Stimulated activated memory B cell treated with anti-CD40 and anti-IgM and Interleukin-4, amounts not matched to agents 10 μg/mL and 1 μg/mL and 100 μg/mL, for 72 hours (primary cell): ENCODE measurements at regions not wholly inside any gene's neighbourhood (a gene's known extent, or its start where the extent isn't known, plus 50 kb on each side); places are given as distances from the start of the nearest gene placed in this dataset.
A peak's percentile ranks its signal among the peaks of the same experiment; 100 is the strongest.

ENCODE experiments used
- ATAC-seq: fragments of 150-1000 bp; cut with Tn5 transposase; 2 replicates; pipeline ENCODE4 v1.10.0; 2021
- H3K27ac Mint-ChIP-seq: one replicate; pipeline ENCODE4 v1.8.0; 2022; ENCODE audit warnings: mild to moderate bottlenecking, mixed read lengths
- H3K27me3 Mint-ChIP-seq: one replicate; pipeline ENCODE4 v1.8.0; 2022; ENCODE audit warnings: mixed read lengths
- H3K36me3 Mint-ChIP-seq: one replicate; pipeline ENCODE4 v1.8.0; 2022; ENCODE audit warnings: mixed read lengths
- H3K4me1 Mint-ChIP-seq: one replicate; pipeline ENCODE4 v1.8.0; 2022; ENCODE audit warnings: mixed read lengths
- H3K4me3 Mint-ChIP-seq: one replicate; pipeline ENCODE4 v1.8.0; 2022; ENCODE audit warnings: mild to moderate bottlenecking, moderate library complexity, mixed read lengths
- H3K9me3 Mint-ChIP-seq: one replicate; pipeline ENCODE4 v1.8.0; 2022; ENCODE audit warnings: mixed read lengths

GRCh38 chr1:75984781-75985180, 52.6 kb upstream of the ASB17 start:
- H3K36me3 Mint-ChIP-seq, result peaks cover 8% of the 10 kb centered on the region
- no peak for ATAC-seq
- peaks cover 14% of the 10 kb centered on the region for H3K27me3 Mint-ChIP-seq
- peaks cover 8% of the 10 kb centered on the region for H3K9me3 Mint-ChIP-seq
- no peaks in the 10 kb centered on the region for H3K4me1 Mint-ChIP-seq
- no peak overlapping the region for H3K27ac Mint-ChIP-seq
- H3K4me3 Mint-ChIP-seq, result no peak overlapping the region

DNA sequence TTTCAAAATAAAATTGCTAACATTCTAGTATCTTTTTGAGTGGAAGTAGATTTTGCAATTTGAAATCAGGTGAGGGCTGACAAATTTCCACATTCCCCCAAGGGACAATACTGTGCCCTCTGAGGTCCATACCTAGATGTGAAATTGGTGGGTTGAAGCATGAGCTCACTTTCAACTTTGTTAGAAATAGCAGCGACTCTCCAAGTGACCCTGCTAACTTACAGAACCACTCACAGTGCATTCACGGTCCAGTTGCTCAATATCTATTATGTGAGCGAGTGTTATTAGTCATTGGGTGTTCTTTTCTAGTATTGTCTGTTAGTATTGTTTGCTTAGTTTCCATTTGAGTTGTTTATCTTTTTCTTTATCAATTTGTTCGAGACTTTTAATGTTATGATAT, 53.6 kb upstream of the ASB17 start:
- no peak overlapping the region for H3K27ac Mint-ChIP-seq
- H3K27me3 Mint-ChIP-seq, result peaks cover 8% of the 10 kb centered on the region
- H3K9me3 Mint-ChIP-seq, result peaks cover 8% of the 10 kb centered on the region
- no peak overlapping the region for H3K4me3 Mint-ChIP-seq
- no peaks in the 10 kb centered on the region for H3K4me1 Mint-ChIP-seq
- peaks cover 8% of the 10 kb centered on the region for H3K36me3 Mint-ChIP-seq
- peak; percentile 81 for ATAC-seq

DNA sequence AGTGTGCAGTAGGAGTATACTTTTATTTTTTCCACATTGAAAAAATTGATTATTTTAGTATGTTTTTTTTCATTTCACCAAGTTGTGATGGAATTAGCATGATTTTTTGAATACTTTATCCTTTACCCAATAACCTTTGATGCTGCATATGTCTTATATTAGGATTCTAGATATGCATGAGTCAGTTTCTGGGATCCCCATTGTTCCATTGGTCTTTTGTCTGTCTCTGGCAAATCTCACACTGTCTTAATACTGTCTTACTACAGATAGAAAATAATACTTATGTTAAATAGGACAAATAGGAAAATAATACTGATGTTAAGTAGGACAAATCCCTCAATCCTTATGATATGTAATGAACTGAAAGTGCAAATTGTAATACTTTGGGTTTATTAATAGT, 54.3 kb upstream of the ASB17 start:
- no peaks in the 10 kb centered on the region for H3K4me1 Mint-ChIP-seq
- H3K27ac Mint-ChIP-seq, result no peak overlapping the region
- peaks cover 8% of the 10 kb centered on the region for H3K9me3 Mint-ChIP-seq

DNA sequence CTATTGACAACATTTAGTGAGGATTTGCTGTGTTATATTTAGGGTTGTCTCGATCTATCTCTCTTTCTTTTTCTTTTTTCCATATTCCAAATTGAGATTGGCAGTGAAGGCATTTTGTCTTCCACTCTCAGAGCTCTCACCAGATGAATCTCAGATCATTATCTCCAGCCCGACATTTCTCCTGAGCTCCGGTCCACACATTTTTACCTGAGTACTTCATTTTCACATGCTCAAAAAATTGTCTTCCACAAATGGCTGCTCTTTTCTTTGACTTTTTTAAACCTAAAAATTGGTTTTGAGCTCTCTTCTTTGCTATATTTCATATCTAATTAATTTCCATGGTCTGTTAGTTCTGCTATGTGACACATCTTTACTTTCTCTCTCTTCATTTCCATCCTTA, 56.9 kb upstream of the ASB17 start:
- Mint-ChIP-seq H3K27me3 (no peaks in the 10 kb centered on the region), H3K4me1 (no peaks in the 10 kb centered on the region), H3K9me3 (peaks cover 4% of the 10 kb centered on the region), H3K36me3 (peaks cover 3% of the 10 kb centered on the region), H3K4me3 (no peak overlapping the region), H3K27ac (no peak overlapping the region)
- no peak for ATAC-seq

More for the DNA sequence above, 54.3 kb upstream of the ASB17 start:
- Mint-ChIP-seq H3K27me3 (peaks cover 1% of the 10 kb centered on the region), H3K36me3 (peaks cover 8% of the 10 kb centered on the region), H3K4me3 (no peak overlapping the region)
- ATAC-seq, result no peak

DNA sequence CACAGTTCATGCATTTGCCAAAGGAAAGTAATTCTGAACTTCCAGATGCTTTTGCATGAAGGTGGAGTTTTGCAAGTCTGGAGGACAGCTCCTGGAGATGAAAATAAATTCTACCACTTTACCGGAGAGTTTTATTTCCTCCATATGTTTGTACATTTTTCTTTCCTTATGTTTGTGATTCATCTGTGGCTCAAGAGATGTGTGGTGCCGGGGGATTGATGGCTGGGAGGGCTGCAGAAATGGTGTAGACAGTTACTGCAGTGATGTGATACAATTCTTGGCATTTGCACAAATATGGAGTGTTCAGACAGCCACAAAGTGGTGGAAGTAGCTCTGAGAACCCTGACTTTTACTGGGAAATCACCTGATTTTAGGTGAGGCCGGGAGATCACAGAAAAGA, 58.5 kb upstream of the ASB17 start:
- ATAC-seq, result no peak

GRCh38 chr1:75991497-75992114, 59.4 kb upstream of the ASB17 start:
- no peaks in the 10 kb centered on the region for H3K9me3 Mint-ChIP-seq
- H3K4me1 Mint-ChIP-seq, result no peaks in the 10 kb centered on the region
- H3K4me3 Mint-ChIP-seq, result no peak overlapping the region
- no peak overlapping the region for H3K27ac Mint-ChIP-seq
- H3K36me3 Mint-ChIP-seq, result no peaks in the 10 kb centered on the region
- no peaks in the 10 kb centered on the region for H3K27me3 Mint-ChIP-seq
- ATAC-seq, result peak; percentile 67

More for the DNA sequence above, 58.5 kb upstream of the ASB17 start:
- H3K4me3 Mint-ChIP-seq, result no peak overlapping the region
- no peaks in the 10 kb centered on the region for H3K36me3 Mint-ChIP-seq
- H3K4me1 Mint-ChIP-seq, result no peaks in the 10 kb centered on the region
- no peak overlapping the region for H3K27ac Mint-ChIP-seq
- no peaks in the 10 kb centered on the region for H3K9me3 Mint-ChIP-seq
- H3K27me3 Mint-ChIP-seq, result no peaks in the 10 kb centered on the region

DNA sequence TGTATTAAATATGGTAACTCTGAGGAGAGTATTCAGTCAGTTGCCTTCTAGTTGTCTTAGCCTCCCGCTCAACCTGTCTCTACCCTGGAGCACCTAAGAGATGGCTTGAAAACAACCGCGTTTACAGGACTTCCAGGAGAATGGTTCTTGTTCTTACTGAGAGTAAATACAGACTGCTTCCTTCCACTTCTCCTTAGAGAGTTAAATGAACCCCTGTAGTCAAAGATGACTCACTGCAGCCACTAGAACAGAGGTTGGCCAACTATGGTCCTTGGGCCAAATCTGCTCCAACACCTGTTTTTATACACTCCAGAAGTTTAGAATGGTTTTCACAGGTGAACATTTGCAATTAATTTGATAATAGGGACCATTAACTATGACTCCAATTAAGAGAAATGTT, 60.1 kb upstream of the ASB17 start:
- H3K9me3 Mint-ChIP-seq, result no peaks in the 10 kb centered on the region
- no peak overlapping the region for H3K27ac Mint-ChIP-seq
- no peaks in the 10 kb centered on the region for H3K36me3 Mint-ChIP-seq
- no peaks in the 10 kb centered on the region for H3K27me3 Mint-ChIP-seq
- no peak for ATAC-seq
- H3K4me1 Mint-ChIP-seq, result no peaks in the 10 kb centered on the region
- H3K4me3 Mint-ChIP-seq, result no peak overlapping the region

GRCh38 chr1:75993661-75994060, 61.5 kb upstream of the ASB17 start:
- no peak for ATAC-seq
- H3K27ac Mint-ChIP-seq, result no peak overlapping the region
- no peaks in the 10 kb centered on the region for H3K36me3 Mint-ChIP-seq
- H3K4me1 Mint-ChIP-seq, result no peaks in the 10 kb centered on the region
- no peaks in the 10 kb centered on the region for H3K9me3 Mint-ChIP-seq
- H3K27me3 Mint-ChIP-seq, result peaks cover 1% of the 10 kb centered on the region
- no peak overlapping the region for H3K4me3 Mint-ChIP-seq

DNA sequence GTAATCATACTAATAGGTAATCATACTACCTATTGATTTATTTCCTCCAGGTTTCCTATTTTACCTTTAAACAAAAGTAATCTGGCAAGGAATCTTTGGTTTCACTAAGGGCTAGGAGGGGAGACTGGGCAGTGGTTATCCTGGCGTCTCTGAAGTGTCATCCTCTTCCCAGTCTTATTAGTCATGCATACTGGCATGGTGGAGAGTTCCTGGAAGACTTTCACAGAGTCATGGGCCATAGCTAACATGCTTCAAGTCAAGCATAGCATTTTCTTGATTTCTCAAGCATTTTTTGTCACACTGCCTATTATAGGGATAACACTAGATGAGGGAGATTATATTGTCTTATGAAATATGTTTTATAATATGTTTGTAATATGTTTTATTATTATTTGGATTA, 64.0 kb upstream of the ASB17 start:
- ATAC-seq, result no peak
- no peak overlapping the region for H3K27ac Mint-ChIP-seq
- H3K4me1 Mint-ChIP-seq, result no peaks in the 10 kb centered on the region
- H3K36me3 Mint-ChIP-seq, result peaks cover 5% of the 10 kb centered on the region
- peaks cover 7% of the 10 kb centered on the region for H3K27me3 Mint-ChIP-seq
- H3K4me3 Mint-ChIP-seq, result no peak overlapping the region
- peaks cover 5% of the 10 kb centered on the region for H3K9me3 Mint-ChIP-seq

DNA sequence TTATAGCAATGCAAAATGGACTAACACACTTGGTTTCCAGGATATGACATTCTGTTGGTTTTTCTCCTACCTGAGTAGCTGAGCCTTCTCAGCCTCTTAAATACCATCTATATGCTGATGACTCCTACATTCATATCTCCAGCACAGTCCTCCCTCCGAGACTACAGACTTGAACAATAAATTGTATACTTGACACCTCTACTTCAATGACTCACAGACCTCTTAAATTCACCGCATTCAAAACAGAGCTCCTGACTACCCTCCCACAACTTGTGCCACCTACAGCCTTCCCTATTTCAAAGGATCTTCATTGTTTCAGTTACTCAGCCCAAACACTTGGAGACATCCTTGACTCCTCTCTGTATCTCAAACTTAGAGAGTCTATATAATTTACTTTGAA, 66.8 kb upstream of the ASB17 start:
- no peak for ATAC-seq
- peaks cover 5% of the 10 kb centered on the region for H3K36me3 Mint-ChIP-seq
- H3K27me3 Mint-ChIP-seq, result peaks cover 7% of the 10 kb centered on the region
- H3K9me3 Mint-ChIP-seq, result peaks cover 5% of the 10 kb centered on the region
- H3K4me3 Mint-ChIP-seq, result no peak overlapping the region
- H3K4me1 Mint-ChIP-seq, result no peaks in the 10 kb centered on the region
- no peak overlapping the region for H3K27ac Mint-ChIP-seq

DNA sequence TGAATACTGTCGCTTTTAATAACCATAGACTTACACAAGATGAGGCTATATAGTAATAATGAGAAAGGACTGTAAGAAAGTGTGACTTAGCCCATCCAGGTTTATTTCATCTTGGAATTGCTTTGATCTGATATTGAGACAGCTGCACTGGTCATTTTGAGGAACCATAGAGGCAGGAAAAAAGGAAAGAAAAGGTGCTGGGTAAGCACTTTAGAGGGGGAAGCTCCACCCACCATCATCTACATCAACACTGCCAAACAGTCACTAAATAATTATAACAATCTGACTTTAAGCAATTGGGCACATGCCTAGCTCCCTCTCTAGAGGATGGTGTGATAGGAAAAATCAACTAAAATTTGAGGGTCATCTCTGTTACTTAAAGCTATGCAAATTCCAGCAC, 70.6 kb upstream of the ST6GALNAC3 start:
- no peak overlapping the region for H3K4me3 Mint-ChIP-seq
- H3K27ac Mint-ChIP-seq, result no peak overlapping the region
- H3K27me3 Mint-ChIP-seq, result peaks cover 3% of the 10 kb centered on the region

GRCh38 chr1:76005765-76006164, 68.8 kb upstream of the ST6GALNAC3 start:
- Mint-ChIP-seq H3K27ac (no peak overlapping the region), H3K27me3 (no peaks in the 10 kb centered on the region), H3K4me3 (no peak overlapping the region), H3K9me3 (no peaks in the 10 kb centered on the region), H3K36me3 (no peaks in the 10 kb centered on the region), H3K4me1 (no peaks in the 10 kb centered on the region)
- ATAC-seq, result no peak

More for the DNA sequence above, 70.6 kb upstream of the ST6GALNAC3 start:
- no peaks in the 10 kb centered on the region for H3K4me1 Mint-ChIP-seq
- peaks cover 4% of the 10 kb centered on the region for H3K36me3 Mint-ChIP-seq
- ATAC-seq, result no peak
- H3K9me3 Mint-ChIP-seq, result peaks cover 3% of the 10 kb centered on the region

DNA sequence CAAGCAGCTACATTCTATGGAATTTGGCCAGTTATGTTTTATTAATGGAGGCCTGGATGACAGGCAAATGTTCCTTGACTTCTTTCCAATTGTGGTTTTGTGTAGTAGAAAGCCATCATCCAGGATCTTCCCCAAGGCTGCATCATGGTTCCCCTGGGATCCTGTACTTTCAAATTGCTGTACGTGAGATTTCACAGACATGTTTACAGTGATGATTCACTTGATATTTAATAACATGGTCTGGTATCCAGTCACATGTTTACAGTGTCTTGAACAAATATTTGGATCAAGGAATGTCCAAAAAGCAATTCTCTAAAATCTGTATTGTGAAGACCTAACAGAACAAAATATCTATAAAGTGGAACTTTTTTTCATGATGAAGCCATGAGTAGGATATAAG, 68.3 kb upstream of the ST6GALNAC3 start:
- no peak for ATAC-seq

DNA sequence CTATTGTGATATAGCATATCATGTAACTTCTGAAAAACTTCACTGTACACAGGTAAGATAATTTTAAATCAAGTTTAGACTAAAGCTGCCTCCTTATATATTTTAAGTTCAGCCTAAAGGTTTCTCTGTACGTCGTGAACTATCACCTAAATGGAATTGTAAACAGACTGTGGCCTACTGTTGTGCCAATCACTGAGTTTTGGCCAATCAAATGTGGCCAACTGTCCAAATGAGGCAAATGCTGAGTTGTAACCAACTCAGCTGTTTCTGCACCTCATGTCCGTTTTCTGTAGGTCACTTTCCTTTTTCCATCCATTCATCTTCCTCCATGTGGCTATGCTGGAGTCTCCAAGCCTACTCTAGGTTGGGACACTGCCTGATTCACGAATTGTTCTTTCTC, 63.7 kb upstream of the ST6GALNAC3 start:
- H3K4me3 Mint-ChIP-seq, result no peak overlapping the region
- H3K4me1 Mint-ChIP-seq, result no peaks in the 10 kb centered on the region
- H3K27me3 Mint-ChIP-seq, result no peaks in the 10 kb centered on the region
- peaks cover 2% of the 10 kb centered on the region for H3K9me3 Mint-ChIP-seq
- no peak overlapping the region for H3K27ac Mint-ChIP-seq
- H3K36me3 Mint-ChIP-seq, result no peaks in the 10 kb centered on the region
- ATAC-seq, result no peak

More for the DNA sequence above, 68.3 kb upstream of the ST6GALNAC3 start:
- Mint-ChIP-seq H3K9me3 (no peaks in the 10 kb centered on the region), H3K4me3 (no peak overlapping the region), H3K36me3 (no peaks in the 10 kb centered on the region), H3K27me3 (no peaks in the 10 kb centered on the region), H3K4me1 (no peaks in the 10 kb centered on the region), H3K27ac (no peak overlapping the region)

- Mint-ChIP-seq H3K27me3 (no peaks in the 10 kb centered on the region), H3K36me3 (no peaks in the 10 kb centered on the region), H3K27ac (no peak overlapping the region), H3K9me3 (peaks cover 2% of the 10 kb centered on the region), H3K4me3 (no peak overlapping the region), H3K4me1 (no peaks in the 10 kb centered on the region)
- peak; percentile 45 for ATAC-seq
Measured at GRCh38 chr1:76012341-76013205, 62.0 kb upstream of the ST6GALNAC3 start.

DNA sequence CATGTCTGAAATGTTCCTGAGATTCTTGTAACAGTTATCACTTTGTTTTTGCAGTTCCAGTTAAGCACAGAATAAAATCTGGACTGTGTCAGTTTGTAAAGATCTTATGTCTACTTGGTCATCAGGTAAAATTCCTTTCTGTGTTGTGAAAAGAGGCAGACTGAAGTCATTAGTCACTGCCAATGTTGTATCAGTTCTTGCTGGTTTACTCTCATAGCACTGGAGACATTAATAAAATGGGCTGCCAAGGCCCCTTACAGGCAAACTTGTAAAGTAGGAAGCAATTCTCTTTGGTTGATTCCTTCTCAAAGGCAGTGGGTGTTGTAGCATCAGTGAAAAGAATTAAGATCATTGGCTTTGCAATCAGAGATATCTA, 61.4 kb upstream of the ST6GALNAC3 start:
- H3K4me1 Mint-ChIP-seq, result no peaks in the 10 kb centered on the region
- no peaks in the 10 kb centered on the region for H3K27me3 Mint-ChIP-seq
- H3K9me3 Mint-ChIP-seq, result peaks cover 2% of the 10 kb centered on the region
- H3K4me3 Mint-ChIP-seq, result no peak overlapping the region
- H3K27ac Mint-ChIP-seq, result no peak overlapping the region
- no peak for ATAC-seq
- H3K36me3 Mint-ChIP-seq, result no peaks in the 10 kb centered on the region
